ENCODE measurements at regions not wholly inside any gene's neighbourhood (a gene's known extent, or its start where the extent isn't known, plus 50 kb on each side); places are given as distances from the start of the nearest gene placed in this dataset.
A peak's percentile ranks its signal among the peaks of the same experiment; 100 is the strongest.

- POLR2A ChIA-PET = no interaction called here
- Mint-ChIP-seq H3K9me3 (no peaks in the 10 kb centered on the region), H3K4me3 (no peak overlapping the region), H3K36me3 (ENCODE audit: low read depth) (no peaks in the 10 kb centered on the region), H3K27me3 (no peaks in the 10 kb centered on the region), H3K4me1 (ENCODE audit: low read depth) (peaks cover 6% of the 10 kb centered on the region), H3K27ac (no peak overlapping the region)
- DNase-seq (no peak), ATAC-seq (ENCODE audit: poor library complexity) (no peak)
- CTCF ChIA-PET = no interaction called here
- TF ChIP-seq CTCF (IDR thresholded peaks at IDR 0.05) = no peak
- H3K9me3 ChIP-seq (ENCODE audit: control insufficient read depth in 1 of 2, insufficient read depth in 1 of 2, low read length in 2 of 2) = no peaks in the 10 kb centered on the region
- H3K27ac ChIP-seq (ENCODE audit: low read depth in 1 of 2, low read length in 2 of 2) = no peak overlapping the region
- H3K4me3 ChIP-seq (ENCODE audit: low read length) = no peak overlapping the region
- H3K27me3 ChIP-seq (ENCODE audit: control insufficient read depth in 1 of 2, insufficient read depth in 2 of 2, low read length in 2 of 2) = no peaks in the 10 kb centered on the region
- H3K4me1 ChIP-seq (ENCODE audit: insufficient read depth, low read length) = no peaks in the 10 kb centered on the region
- H3K36me3 ChIP-seq (ENCODE audit: insufficient read depth, low read length) = no peaks in the 10 kb centered on the region
- intact Hi-C loops (cut with DNase I, micrococcal nuclease) = no loop called here
Measured at GRCh38 chr9:105188746-105189145, 55.7 kb upstream of the SLC44A1 start.

GRCh38 chr9:105191508-105192121 lies 52.8 kb upstream of the SLC44A1 start:
- Histone ChIP-seq H3K27me3 (ENCODE audit: control insufficient read depth in 1 of 2, insufficient read depth in 2 of 2, low read length in 2 of 2) (peaks cover 0 to 3% of the 10 kb centered on the region in 2 experiments), H3K4me1 (ENCODE audit: insufficient read depth, low read length) (no peaks in the 10 kb centered on the region), H3K36me3 (ENCODE audit: insufficient read depth, low read length) (no peaks in the 10 kb centered on the region), H3K4me3 (ENCODE audit: low read length) (no peak overlapping the region), H3K27ac (ENCODE audit: low read depth in 1 of 2, low read length in 2 of 2) (no peak overlapping the region), H3K9me3 (ENCODE audit: control insufficient read depth in 1 of 2, insufficient read depth in 1 of 2, low read length in 2 of 2) (no peaks in the 10 kb centered on the region)
- Mint-ChIP-seq H3K4me1 (ENCODE audit: low read depth) (peaks cover 6% of the 10 kb centered on the region), H3K27me3 (no peaks in the 10 kb centered on the region), H3K4me3 (no peak overlapping the region), H3K27ac (no peak overlapping the region), H3K9me3 (no peaks in the 10 kb centered on the region), H3K36me3 (ENCODE audit: low read depth) (no peaks in the 10 kb centered on the region)
- ATAC-seq (ENCODE audit: poor library complexity) (no peak), DNase-seq (peak in 3 of 14 experiments; percentile 7 to 53 (median 43))
- ChIA-PET CTCF (no interaction called here), POLR2A (no interaction called here)
- no peak for TF ChIP-seq CTCF (IDR thresholded peaks at IDR 0.05)
- intact Hi-C loops (cut with DNase I, micrococcal nuclease) = no loop called here

GRCh38 chr9:105193560-105193959 lies 50.9 kb upstream of the SLC44A1 start:
- H3K27me3 Mint-ChIP-seq = no peaks in the 10 kb centered on the region
- Histone ChIP-seq H3K27ac (ENCODE audit: low read depth in 1 of 2, low read length in 2 of 2) (no peak overlapping the region), H3K27me3 (ENCODE audit: control insufficient read depth in 1 of 2, insufficient read depth in 2 of 2, low read length in 2 of 2) (peaks cover 0 to 3% of the 10 kb centered on the region in 2 experiments), H3K36me3 (ENCODE audit: insufficient read depth, low read length) (no peaks in the 10 kb centered on the region), H3K9me3 (ENCODE audit: control insufficient read depth in 1 of 2, insufficient read depth in 1 of 2, low read length in 2 of 2) (no peaks in the 10 kb centered on the region), H3K4me3 (ENCODE audit: low read length) (no peak overlapping the region), H3K4me1 (ENCODE audit: insufficient read depth, low read length) (no peaks in the 10 kb centered on the region)
- H3K4me3 Mint-ChIP-seq = no peak overlapping the region
- no peaks in the 10 kb centered on the region for H3K9me3 Mint-ChIP-seq
- POLR2A ChIA-PET = no interaction called here
- DNase-seq (no peak), ATAC-seq (ENCODE audit: poor library complexity) (no peak)
- intact Hi-C loops (cut with DNase I, micrococcal nuclease) = no loop called here
- no peak overlapping the region for H3K27ac Mint-ChIP-seq
- no peak for TF ChIP-seq CTCF (IDR thresholded peaks at IDR 0.05)
- H3K36me3 Mint-ChIP-seq (ENCODE audit: low read depth) = no peaks in the 10 kb centered on the region
- CTCF ChIA-PET = interaction anchor here (0.8 kb wide), 1 partner anchor 222 kb away, joined by 3 read pairs; no protein-coding TSS in a partner anchor
- peaks cover 6% of the 10 kb centered on the region for H3K4me1 Mint-ChIP-seq (ENCODE audit: low read depth)
